ENCODE measurements at regions not wholly inside any gene's neighbourhood (a gene's known extent, or its start where the extent isn't known, plus 50 kb on each side); places are given as distances from the start of the nearest gene placed in this dataset.
"Not testable (repeated sequence)": the region's sequence is repeated elsewhere in the genome, so short reads cannot be mapped to it uniquely, and the experiment has no call there.

GRCh38 chr5:50593681-50594080 is 72.8 kb upstream of the PARP8 start:
- Histone ChIP-seq H3K36me3 (no peaks in the 10 kb centered on the region), H3K9me3 (no peaks in the 10 kb centered on the region), H3K4me3 (no peak overlapping the region), H3K27me3 (no peaks in the 10 kb centered on the region), H3K4me1 (no peaks in the 10 kb centered on the region), H3K27ac (no peak overlapping the region)
- no peak for DNase-seq (ENCODE audit: low spot score in 2 of 2)
- intact Hi-C loops (cut with DNase I; ENCODE audit: low total_unique reads): no loop called here
- TF ChIP-seq POLR2A (IDR thresholded peaks at IDR 0.05): no peak

- intact Hi-C loops (cut with DNase I; ENCODE audit: low total_unique reads): no loop called here
- no peaks in the 10 kb centered on the region for H3K4me1 ChIP-seq
- H3K4me3 ChIP-seq: no peak overlapping the region
- H3K36me3 ChIP-seq: no peaks in the 10 kb centered on the region
- no peaks in the 10 kb centered on the region for H3K27me3 ChIP-seq
- no peak overlapping the region for H3K27ac ChIP-seq
- no peak for DNase-seq (ENCODE audit: low spot score in 2 of 2)
- TF ChIP-seq POLR2AphosphoS5 (IDR thresholded peaks at IDR 0.05) (no peak), POLR2A (IDR thresholded peaks at IDR 0.05) (no peak), CTCF (IDR thresholded peaks at IDR 0.05) (no peak)
- H3K9me3 ChIP-seq: no peaks in the 10 kb centered on the region
These were observed 71.2 kb upstream of the PARP8 start for GRCh38 chr5:50595199-50595598.

GRCh38 chr5:50601576-50601975 is 64.9 kb upstream of the PARP8 start:
- DNase-seq (ENCODE audit: low spot score in 2 of 2); H3K27ac ChIP-seq; H3K36me3 ChIP-seq; H3K4me1 ChIP-seq; H3K4me3 ChIP-seq; intact Hi-C loops (cut with DNase I; ENCODE audit: low total_unique reads); H3K27me3 ChIP-seq; H3K9me3 ChIP-seq: not testable (repeated sequence)

GRCh38 chr5:50606179-50606578 is 60.3 kb upstream of the PARP8 start:
- TF ChIP-seq CTCF (IDR thresholded peaks at IDR 0.05) (no peak), POLR2AphosphoS5 (IDR thresholded peaks at IDR 0.05) (no peak), POLR2A (IDR thresholded peaks at IDR 0.05) (no peak)
- no peak overlapping the region for H3K4me3 ChIP-seq
- no peaks in the 10 kb centered on the region for H3K9me3 ChIP-seq
- intact Hi-C loops (cut with DNase I; ENCODE audit: low total_unique reads): no loop called here
- no peaks in the 10 kb centered on the region for H3K36me3 ChIP-seq
- no peaks in the 10 kb centered on the region for H3K27me3 ChIP-seq
- H3K27ac ChIP-seq: no peak overlapping the region
- no peaks in the 10 kb centered on the region for H3K4me1 ChIP-seq
- no peak for DNase-seq (ENCODE audit: low spot score in 2 of 2)

GRCh38 chr5:50607456-50607855 is 59.0 kb upstream of the PARP8 start:
- H3K4me1 ChIP-seq; H3K9me3 ChIP-seq; DNase-seq (ENCODE audit: low spot score in 2 of 2); H3K36me3 ChIP-seq; H3K27me3 ChIP-seq; H3K27ac ChIP-seq; intact Hi-C loops (cut with DNase I; ENCODE audit: low total_unique reads); H3K4me3 ChIP-seq: not testable (repeated sequence)

- H3K9me3 ChIP-seq; H3K27me3 ChIP-seq; H3K4me1 ChIP-seq; intact Hi-C loops (cut with DNase I; ENCODE audit: low total_unique reads); H3K27ac ChIP-seq; H3K4me3 ChIP-seq; H3K36me3 ChIP-seq; DNase-seq (ENCODE audit: low spot score in 2 of 2): not testable (repeated sequence)
These were observed 58.3 kb upstream of the PARP8 start for GRCh38 chr5:50607953-50608705.

GRCh38 chr5:50613057-50613456 is 53.4 kb upstream of the PARP8 start:
- H3K27ac ChIP-seq; H3K27me3 ChIP-seq; H3K4me3 ChIP-seq; intact Hi-C loops (cut with DNase I; ENCODE audit: low total_unique reads); H3K36me3 ChIP-seq; DNase-seq (ENCODE audit: low spot score in 2 of 2); H3K9me3 ChIP-seq; H3K4me1 ChIP-seq: not testable (repeated sequence)

Measured in breast epithelium (tissue), 4 donors.